ENCODE measurements at regions not wholly inside any gene's neighbourhood (a gene's known extent, or its start where the extent isn't known, plus 50 kb on each side); places are given as distances from the start of the nearest gene placed in this dataset.

- BruUV-seq (replicated peaks), result no TSS peak
- Histone ChIP-seq H3K4me2 (ENCODE audit: low read length) (no peak overlapping the region), H2AFZ (ENCODE audit: low read length) (no peak overlapping the region), H3K4me1 (ENCODE audit: insufficient read depth, low read length, poor library complexity, severe bottlenecking) (no peaks in the 10 kb centered on the region), H3K79me2 (ENCODE audit: insufficient read depth, low read depth, low read length) (no peaks in the 10 kb centered on the region), H3K9me3 (ENCODE audit: low read length) (no peaks in the 10 kb centered on the region), H3K4me3 (ENCODE audit: low read depth, low read length, poor library complexity, severe bottlenecking) (no peak overlapping the region), H4K20me1 (ENCODE audit: insufficient read depth, low read length) (no peaks in the 10 kb centered on the region), H3K9me2 (ENCODE audit: insufficient read depth, low read length) (no peaks in the 10 kb centered on the region), H3K27ac (ENCODE audit: low read depth, low read length, poor library complexity, severe bottlenecking) (no peak overlapping the region), H3K36me3 (ENCODE audit: insufficient read depth, low read length) (no peaks in the 10 kb centered on the region)
- POLR2A ChIA-PET, result interaction anchor here (0.8 kb wide), 1 partner anchor 421 kb away, joined by 3 read pairs; no protein-coding TSS in a partner anchor
- CTCF ChIA-PET (ENCODE audit: unreplicated experiment), result no interaction called here
- intact Hi-C loops (cut with micrococcal nuclease; ENCODE audit: unreplicated experiment), result no loop called here
- TF ChIP-seq CTCF (conservative IDR thresholded peaks at IDR 0.05; ENCODE audit: low read length) (no peak), EZH2phosphoT487 (IDR thresholded peaks at IDR 0.05; ENCODE audit: borderline replicate concordance, low read depth, low read length) (no peak)
- DNase-seq (ENCODE audit: low spot score), result no peak
These were observed 215.1 kb upstream of the RPS23 start for GRCh38 chr5:82493221-82493620.

- POLR2A ChIA-PET, result no interaction called here
- Histone ChIP-seq H3K36me3 (ENCODE audit: insufficient read depth, low read length) (no peaks in the 10 kb centered on the region), H3K27ac (ENCODE audit: low read depth, low read length, poor library complexity, severe bottlenecking) (no peak overlapping the region), H3K9me2 (ENCODE audit: insufficient read depth, low read length) (no peaks in the 10 kb centered on the region), H3K79me2 (ENCODE audit: insufficient read depth, low read depth, low read length) (no peaks in the 10 kb centered on the region), H3K9me3 (ENCODE audit: low read length) (no peaks in the 10 kb centered on the region), H3K4me2 (ENCODE audit: low read length) (no peak overlapping the region), H2AFZ (ENCODE audit: low read length) (no peak overlapping the region), H3K4me1 (ENCODE audit: insufficient read depth, low read length, poor library complexity, severe bottlenecking) (no peaks in the 10 kb centered on the region), H4K20me1 (ENCODE audit: insufficient read depth, low read length) (no peaks in the 10 kb centered on the region), H3K4me3 (ENCODE audit: low read depth, low read length, poor library complexity, severe bottlenecking) (no peak overlapping the region)
- CTCF ChIA-PET (ENCODE audit: unreplicated experiment), result no interaction called here
- DNase-seq (ENCODE audit: low spot score), result no peak
- intact Hi-C loops (cut with micrococcal nuclease; ENCODE audit: unreplicated experiment), result no loop called here
- no peak for TF ChIP-seq CTCF (conservative IDR thresholded peaks at IDR 0.05; ENCODE audit: low read length)
- no peak for TF ChIP-seq EZH2phosphoT487 (IDR thresholded peaks at IDR 0.05; ENCODE audit: borderline replicate concordance, low read depth, low read length)
- BruUV-seq (replicated peaks), result no TSS peak
These were observed 213.2 kb upstream of the RPS23 start for GRCh38 chr5:82491397-82491796.

- no peak overlapping the region for H2AFZ ChIP-seq (ENCODE audit: low read length)
- H3K79me2 ChIP-seq (ENCODE audit: insufficient read depth, low read depth, low read length), result no peaks in the 10 kb centered on the region
- no peak overlapping the region for H3K4me2 ChIP-seq (ENCODE audit: low read length)
- no peak for TF ChIP-seq CTCF (conservative IDR thresholded peaks at IDR 0.05; ENCODE audit: low read length)
- no peak for TF ChIP-seq EZH2phosphoT487 (IDR thresholded peaks at IDR 0.05; ENCODE audit: borderline replicate concordance, low read depth, low read length)
- no peaks in the 10 kb centered on the region for H3K4me1 ChIP-seq (ENCODE audit: insufficient read depth, low read length, poor library complexity, severe bottlenecking)
- H3K9me2 ChIP-seq (ENCODE audit: insufficient read depth, low read length), result no peaks in the 10 kb centered on the region
- BruUV-seq (replicated peaks), result no TSS peak
- intact Hi-C loops (cut with micrococcal nuclease; ENCODE audit: unreplicated experiment), result no loop called here
- no peaks in the 10 kb centered on the region for H3K36me3 ChIP-seq (ENCODE audit: insufficient read depth, low read length)
- H4K20me1 ChIP-seq (ENCODE audit: insufficient read depth, low read length), result no peaks in the 10 kb centered on the region
- no peak overlapping the region for H3K27ac ChIP-seq (ENCODE audit: low read depth, low read length, poor library complexity, severe bottlenecking)
- DNase-seq (ENCODE audit: low spot score), result no peak
- CTCF ChIA-PET (ENCODE audit: unreplicated experiment), result no interaction called here
- POLR2A ChIA-PET, result no interaction called here
- H3K4me3 ChIP-seq (ENCODE audit: low read depth, low read length, poor library complexity, severe bottlenecking), result no peak overlapping the region
- H3K9me3 ChIP-seq (ENCODE audit: low read length), result no peaks in the 10 kb centered on the region
These were observed 211.5 kb upstream of the RPS23 start for GRCh38 chr5:82489683-82490082.
